Heart left ventricle (tissue), 16 donors: ENCODE measurements at regions not wholly inside any gene's neighbourhood (a gene's known extent, or its start where the extent isn't known, plus 50 kb on each side); places are given as distances from the start of the nearest gene placed in this dataset.

Experiments used
- ATAC-seq, 4 donors: fragments of 200-7000 bp; cut with Tn5 transposase; one replicate each; pipeline ENCODE4 v1.9.1; 2020 to 2022; ENCODE audit warnings: moderate library complexity in 4 of 4, mild to moderate bottlenecking in 3 of 4, moderate number of reproducible peaks in 1 of 4
- DNase-seq, 5 donors: peaks; one replicate each; pipeline ENCODE4 v3.0.0-alpha.2; 2020
- H3K27ac ChIP-seq, 12 donors: fragments of 200-600 bp; sonication (generic) in 4 of 12; one replicate each; pipeline versions ENCODE4 v1.5.0 to v1.8.0; 2016 to 2022; ENCODE audit warnings: mild to moderate bottlenecking in 2 of 12
- H3K27me3 ChIP-seq, 9 donors: fragments of 200-600 bp; sonication (generic) in 2 of 9; one replicate each; pipeline versions ENCODE4 v1.5.1 to v1.8.0; 2016 to 2022; ENCODE audit warnings: mild to moderate bottlenecking in 3 of 9
- H3K36me3 ChIP-seq, 9 donors: fragments of 200-600 bp; sonication (generic) in 2 of 9; one replicate each; pipeline versions ENCODE4 v1.5.0 to v1.8.0; 2018 to 2022; ENCODE audit warnings: mild to moderate bottlenecking in 2 of 9
- H3K4me1 ChIP-seq, 12 donors: fragments of 200-600 bp; sonication (generic) in 4 of 12; one replicate each; pipeline versions ENCODE4 v1.5.0 to v1.8.0; 2016 to 2022; ENCODE audit warnings: mild to moderate bottlenecking in 3 of 12
- H3K4me3 ChIP-seq, 12 donors: fragments of 200-600 bp; sonication (generic) in 4 of 12; one replicate each; pipeline versions ENCODE4 v1.5.0 to v1.8.0; 2017 to 2022; ENCODE audit warnings: mild to moderate bottlenecking in 9 of 12, moderate library complexity in 4 of 12
- H3K9me3 ChIP-seq, 12 donors: fragments of 200-600 bp; sonication (generic) in 4 of 12; one replicate each; pipeline versions ENCODE4 v1.5.0 to v1.8.0; 2016 to 2022; ENCODE audit warnings: mild to moderate bottlenecking in 1 of 12
- CTCF ChIP-seq, 12 donors: fragments of 200-600 bp; sonication (generic) in 4 of 12; IDR thresholded peaks; one replicate each; pipeline versions ENCODE4 v1.5.0 to v1.8.0; 2018 to 2022; ENCODE audit warnings: antibody characterized with exemption in 12 of 12, mild to moderate bottlenecking in 5 of 12
- POLR2A ChIP-seq, 2 donors: fragments of 450-650 bp; IDR thresholded peaks; one replicate each; pipeline ENCODE4 v1.6.1; 2017; ENCODE audit warnings: antibody characterized with exemption in 2 of 2, mild to moderate bottlenecking in 2 of 2, moderate library complexity in 2 of 2
- WGBS, 4 donors: extraction: QIAGEN DNeasy Blood & Tissue Kit in 2 of 4; methylation state at CpG; one replicate each; pipeline versions ENCODE4 v1.1.5 to v1.1.7; 2013 to 2018; 5-methylcytosine and 5-hydroxymethylcytosine counted together
- intact Hi-C, 10 donors: fragments of 100-400 bp; cut with DNase I; formaldehyde crosslinking; loops; one replicate each; pipeline versions ENCODE4 v1.11.1 to v1.14.2; 2022
- donor health status: ischemic (EF 13 %, LVEDD 7.1; RV severe dilation, severe dysfunction).
- donor health status: healthy with polysubstance abuse.
- donor health status: DM: no; HTN: yes; CAD: no.
- donor health status: DM: no; HTN: no; CAD: no.
- donor health status: ischemic (EF 25% LVEDD 6.9; RV normal size, moderate dysfunction).
- donor health status: ischemic (EF 25% LVEDD 5.7; RV mildly dilated, moderate dysfunction).
- donor health status: healthy.
- donor health status: DM: yes; HTN: yes; CAD: no.
- donor health status: ischemic (EF 35%, LVEDD 5.7; RV mildly dilated, moderate dysfunction).
- donor health status: nonischemic (EF 11% LVEDD 7.7; RV severe dilation, severe dysfunction).
- donor health status: DM: yes; HTN: yes; CAD: no.
- donor health status: PGD.
- donor health status: ischemic (EF 29% LVEDD 5.4; RV normal size, mild dysfunction).
- donor health status: nonischemic (EF 23%, LVEDD 6.1; RV moderate dilation, normal function).

GRCh38 chr15:87572381-87572910, 684.1 kb downstream of the NTRK3 start:
- H3K9me3 ChIP-seq = no peaks in the 10 kb centered on the region
- no peak for TF ChIP-seq POLR2A (IDR thresholded peaks at IDR 0.05)
- no peak for TF ChIP-seq CTCF (IDR thresholded peaks at IDR 0.05)
- peak in 1 of 4 donors; percentile 36 for ATAC-seq
- 33 to 48% (median 41%) methylated on average over 8 of the region's 8 CpGs for WGBS, 4 donors
- H3K4me3 ChIP-seq = no peak overlapping the region
- H3K27me3 ChIP-seq = no peaks in the 10 kb centered on the region
- no peaks in the 10 kb centered on the region for H3K4me1 ChIP-seq
- no peaks in the 10 kb centered on the region for H3K36me3 ChIP-seq
- DNase-seq = no peak
- intact Hi-C loops = no loop called here
- no peak overlapping the region for H3K27ac ChIP-seq

- TF ChIP-seq POLR2A (IDR thresholded peaks at IDR 0.05) = no peak
- no peak for TF ChIP-seq CTCF (IDR thresholded peaks at IDR 0.05)
- Histone ChIP-seq H3K36me3 (no peaks in the 10 kb centered on the region), H3K4me3 (peak overlapping the region in 2 of 12 donors; percentile 11 to 22), H3K27ac (no peak overlapping the region), H3K27me3 (no peaks in the 10 kb centered on the region), H3K9me3 (no peaks in the 10 kb centered on the region), H3K4me1 (peaks cover 0 to 6% (median 0%) of the 10 kb centered on the region in 12 donors)
- intact Hi-C loops = no loop called here
- 40 to 65% (median 43%) methylated on average over 2 of the region's 2 CpGs for WGBS, 4 donors
- ATAC-seq (no peak), DNase-seq (no peak)
Observed at GRCh38 chr15:87570206-87570605, 686.3 kb downstream of the NTRK3 start.

GRCh38 chr15:87569581-87569980, 687.0 kb downstream of the NTRK3 start:
- no peak for TF ChIP-seq CTCF (IDR thresholded peaks at IDR 0.05)
- TF ChIP-seq POLR2A (IDR thresholded peaks at IDR 0.05) = no peak
- Histone ChIP-seq H3K27ac (no peak overlapping the region), H3K27me3 (no peaks in the 10 kb centered on the region), H3K36me3 (no peaks in the 10 kb centered on the region), H3K4me1 (peaks cover 0 to 6% (median 0%) of the 10 kb centered on the region in 12 donors), H3K4me3 (no peak overlapping the region), H3K9me3 (no peaks in the 10 kb centered on the region)
- ATAC-seq (no peak), DNase-seq (no peak)
- intact Hi-C loops = no loop called here
- 88 to 92% (median 90%) methylated on average over 3 of the region's 3 CpGs for WGBS, 4 donors

GRCh38 chr15:87567406-87568030, 689.0 kb downstream of the NTRK3 start:
- TF ChIP-seq POLR2A (IDR thresholded peaks at IDR 0.05) = no peak
- TF ChIP-seq CTCF (IDR thresholded peaks at IDR 0.05) = no peak
- peak in 1 of 4 donors; percentile 22 for ATAC-seq
- intact Hi-C loops = no loop called here

More at GRCh38 chr15:87567406-87568030, 689.0 kb downstream of the NTRK3 start:
- 55 to 82% (median 71%) methylated on average over 3 of the region's 3 CpGs for WGBS, 4 donors
- no peak overlapping the region for H3K27ac ChIP-seq
- H3K36me3 ChIP-seq = no peaks in the 10 kb centered on the region
- no peak for DNase-seq
- no peaks in the 10 kb centered on the region for H3K9me3 ChIP-seq
- H3K4me1 ChIP-seq = peaks cover 0 to 6% (median 0%) of the 10 kb centered on the region in 12 donors
- no peaks in the 10 kb centered on the region for H3K27me3 ChIP-seq
- no peak overlapping the region for H3K4me3 ChIP-seq
